ENCODE measurements at regions not wholly inside any gene's neighbourhood (a gene's known extent, or its start where the extent isn't known, plus 50 kb on each side); places are given as distances from the start of the nearest gene placed in this dataset.

- TF ChIP-seq, protein P1, sequence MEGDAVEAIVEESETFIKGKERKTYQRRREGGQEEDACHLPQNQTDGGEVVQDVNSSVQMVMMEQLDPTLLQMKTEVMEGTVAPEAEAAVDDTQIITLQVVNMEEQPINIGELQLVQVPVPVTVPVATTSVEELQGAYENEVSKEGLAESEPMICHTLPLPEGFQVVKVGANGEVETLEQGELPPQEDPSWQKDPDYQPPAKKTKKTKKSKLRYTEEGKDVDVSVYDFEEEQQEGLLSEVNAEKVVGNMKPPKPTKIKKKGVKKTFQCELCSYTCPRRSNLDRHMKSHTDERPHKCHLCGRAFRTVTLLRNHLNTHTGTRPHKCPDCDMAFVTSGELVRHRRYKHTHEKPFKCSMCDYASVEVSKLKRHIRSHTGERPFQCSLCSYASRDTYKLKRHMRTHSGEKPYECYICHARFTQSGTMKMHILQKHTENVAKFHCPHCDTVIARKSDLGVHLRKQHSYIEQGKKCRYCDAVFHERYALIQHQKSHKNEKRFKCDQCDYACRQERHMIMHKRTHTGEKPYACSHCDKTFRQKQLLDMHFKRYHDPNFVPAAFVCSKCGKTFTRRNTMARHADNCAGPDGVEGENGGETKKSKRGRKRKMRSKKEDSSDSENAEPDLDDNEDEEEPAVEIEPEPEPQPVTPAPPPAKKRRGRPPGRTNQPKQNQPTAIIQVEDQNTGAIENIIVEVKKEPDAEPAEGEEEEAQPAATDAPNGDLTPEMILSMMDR (IDR thresholded peaks at IDR 0.05; ENCODE audit: unreplicated experiment), result peak; percentile 21
- no peaks in the 10 kb centered on the region for H3K4me1 Mint-ChIP-seq (ENCODE audit: low read depth)
- no peaks in the 10 kb centered on the region for H3K27me3 Mint-ChIP-seq
- H3K9me3 Mint-ChIP-seq (ENCODE audit: low read depth), result peaks cover 11% of the 10 kb centered on the region
- DNase-seq (ENCODE audit: low spot score, unreplicated experiment), result no peak
- no peaks in the 10 kb centered on the region for H3K36me3 Mint-ChIP-seq (ENCODE audit: insufficient read depth)
- H3K27ac Mint-ChIP-seq, result no peak overlapping the region
- no peak overlapping the region for H3K4me3 Mint-ChIP-seq (ENCODE audit: low read depth)
These were observed 928.5 kb upstream of the KCND2 start for GRCh38 chr7:119344466-119344865.

- Mint-ChIP-seq H3K9me3 (ENCODE audit: low read depth) (peaks cover 6% of the 10 kb centered on the region), H3K4me3 (ENCODE audit: low read depth) (no peak overlapping the region), H3K36me3 (ENCODE audit: insufficient read depth) (no peaks in the 10 kb centered on the region), H3K27me3 (no peaks in the 10 kb centered on the region), H3K27ac (no peak overlapping the region), H3K4me1 (ENCODE audit: low read depth) (no peaks in the 10 kb centered on the region)
- TF ChIP-seq, protein P1 (IDR thresholded peaks at IDR 0.05; ENCODE audit: unreplicated experiment), result no peak
- DNase-seq (ENCODE audit: low spot score, unreplicated experiment), result no peak
These were observed 924.5 kb upstream of the KCND2 start for GRCh38 chr7:119348491-119348890.

DNA sequence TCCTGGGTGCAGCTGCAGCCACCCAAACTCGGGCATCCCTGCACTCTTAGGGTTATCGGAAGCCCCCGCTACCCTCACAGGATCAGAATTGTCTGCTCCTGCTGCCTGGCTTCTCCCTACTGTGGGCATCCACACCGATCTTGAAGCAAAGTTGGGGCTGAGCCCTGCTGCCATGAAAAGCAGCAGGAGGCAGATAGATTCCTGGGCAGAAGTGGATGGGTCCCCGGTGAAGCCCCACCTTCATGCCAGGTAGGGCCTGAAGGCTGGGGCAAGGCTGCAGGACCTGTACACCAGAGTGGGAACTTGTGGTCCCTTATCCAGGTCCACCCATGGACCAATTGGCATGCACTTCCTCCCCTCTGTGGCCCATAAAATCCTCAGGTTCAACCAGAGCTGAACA, 922.6 kb upstream of the KCND2 start:
- Mint-ChIP-seq H3K36me3 (ENCODE audit: insufficient read depth) (no peaks in the 10 kb centered on the region), H3K4me3 (ENCODE audit: low read depth) (no peak overlapping the region), H3K4me1 (ENCODE audit: low read depth) (no peaks in the 10 kb centered on the region), H3K27ac (no peak overlapping the region), H3K9me3 (ENCODE audit: low read depth) (peaks cover 6% of the 10 kb centered on the region), H3K27me3 (no peaks in the 10 kb centered on the region)
- TF ChIP-seq, protein P1 (IDR thresholded peaks at IDR 0.05; ENCODE audit: unreplicated experiment), result no peak
- DNase-seq (ENCODE audit: low spot score, unreplicated experiment), result no peak

DNA sequence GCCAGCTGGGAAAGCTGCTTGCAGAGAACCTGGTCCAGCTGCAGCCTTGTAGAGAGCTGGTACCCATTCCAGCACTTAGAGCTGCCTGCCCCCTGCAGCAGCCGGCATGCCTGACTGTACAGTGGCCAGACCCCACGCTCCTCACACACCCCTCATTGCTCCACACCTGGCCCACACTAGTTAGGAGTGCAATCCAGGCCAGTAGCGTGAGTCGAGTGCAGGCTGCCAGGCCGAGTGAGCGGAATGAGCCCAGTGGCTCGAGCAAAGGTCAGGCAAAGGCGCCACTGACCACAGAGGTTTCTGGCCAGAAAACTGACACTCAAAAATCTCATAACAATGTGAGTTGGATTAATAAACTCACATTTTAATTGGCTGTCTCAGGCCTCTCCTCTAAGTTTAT, 921.7 kb upstream of the KCND2 start:
- H3K27ac Mint-ChIP-seq, result no peak overlapping the region
- H3K4me3 Mint-ChIP-seq (ENCODE audit: low read depth), result no peak overlapping the region
- H3K27me3 Mint-ChIP-seq, result no peaks in the 10 kb centered on the region
- H3K4me1 Mint-ChIP-seq (ENCODE audit: low read depth), result no peaks in the 10 kb centered on the region
- no peaks in the 10 kb centered on the region for H3K36me3 Mint-ChIP-seq (ENCODE audit: insufficient read depth)
- peaks cover 9% of the 10 kb centered on the region for H3K9me3 Mint-ChIP-seq (ENCODE audit: low read depth)
- DNase-seq (ENCODE audit: low spot score, unreplicated experiment), result no peak
- TF ChIP-seq, protein P1 (IDR thresholded peaks at IDR 0.05; ENCODE audit: unreplicated experiment), result no peak

- H3K27me3 Mint-ChIP-seq, result no peaks in the 10 kb centered on the region
- TF ChIP-seq, protein P1 (IDR thresholded peaks at IDR 0.05; ENCODE audit: unreplicated experiment), result no peak
- no peak overlapping the region for H3K4me3 Mint-ChIP-seq (ENCODE audit: low read depth)
- H3K36me3 Mint-ChIP-seq (ENCODE audit: insufficient read depth), result no peaks in the 10 kb centered on the region
- H3K27ac Mint-ChIP-seq, result no peak overlapping the region
- H3K9me3 Mint-ChIP-seq (ENCODE audit: low read depth), result no peaks in the 10 kb centered on the region
- no peak for DNase-seq (ENCODE audit: low spot score, unreplicated experiment)
- H3K4me1 Mint-ChIP-seq (ENCODE audit: low read depth), result peaks cover 9% of the 10 kb centered on the region
These were observed 898.5 kb upstream of the KCND2 start for GRCh38 chr7:119374436-119374835.
